ENCODE measurements at regions not wholly inside any gene's neighbourhood (a gene's known extent, or its start where the extent isn't known, plus 50 kb on each side); places are given as distances from the start of the nearest gene placed in this dataset.

DNA sequence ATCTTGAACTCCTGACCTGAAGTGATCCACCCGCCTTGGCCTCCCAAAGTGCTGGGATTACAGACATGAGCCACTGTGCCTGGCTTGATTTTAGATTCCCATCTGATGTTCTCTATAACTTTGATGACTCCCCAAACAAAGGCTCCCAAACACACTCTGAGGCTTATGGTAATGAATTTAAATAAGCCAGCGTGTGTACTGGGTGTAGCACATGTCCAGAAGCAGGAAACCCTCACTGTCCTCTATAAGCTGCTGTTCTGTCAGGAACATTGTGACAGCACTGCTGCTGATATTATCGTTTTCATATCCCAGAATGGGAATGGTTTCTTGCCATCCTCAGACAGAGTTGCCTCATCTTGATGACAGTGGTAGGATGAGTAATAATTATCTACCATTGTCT lies 54.1 kb upstream of the SALL4 start:
- TF ChIP-seq, protein P1, sequence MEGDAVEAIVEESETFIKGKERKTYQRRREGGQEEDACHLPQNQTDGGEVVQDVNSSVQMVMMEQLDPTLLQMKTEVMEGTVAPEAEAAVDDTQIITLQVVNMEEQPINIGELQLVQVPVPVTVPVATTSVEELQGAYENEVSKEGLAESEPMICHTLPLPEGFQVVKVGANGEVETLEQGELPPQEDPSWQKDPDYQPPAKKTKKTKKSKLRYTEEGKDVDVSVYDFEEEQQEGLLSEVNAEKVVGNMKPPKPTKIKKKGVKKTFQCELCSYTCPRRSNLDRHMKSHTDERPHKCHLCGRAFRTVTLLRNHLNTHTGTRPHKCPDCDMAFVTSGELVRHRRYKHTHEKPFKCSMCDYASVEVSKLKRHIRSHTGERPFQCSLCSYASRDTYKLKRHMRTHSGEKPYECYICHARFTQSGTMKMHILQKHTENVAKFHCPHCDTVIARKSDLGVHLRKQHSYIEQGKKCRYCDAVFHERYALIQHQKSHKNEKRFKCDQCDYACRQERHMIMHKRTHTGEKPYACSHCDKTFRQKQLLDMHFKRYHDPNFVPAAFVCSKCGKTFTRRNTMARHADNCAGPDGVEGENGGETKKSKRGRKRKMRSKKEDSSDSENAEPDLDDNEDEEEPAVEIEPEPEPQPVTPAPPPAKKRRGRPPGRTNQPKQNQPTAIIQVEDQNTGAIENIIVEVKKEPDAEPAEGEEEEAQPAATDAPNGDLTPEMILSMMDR (IDR thresholded peaks at IDR 0.05; ENCODE audit: low read length): no peak
- TF ChIP-seq EZH2 (IDR thresholded peaks at IDR 0.05; ENCODE audit: borderline replicate concordance, low read length): no peak

Data from OCI-LY1 (cell line).